ENCODE measurements at regions not wholly inside any gene's neighbourhood (a gene's known extent, or its start where the extent isn't known, plus 50 kb on each side); places are given as distances from the start of the nearest gene placed in this dataset.

DNA sequence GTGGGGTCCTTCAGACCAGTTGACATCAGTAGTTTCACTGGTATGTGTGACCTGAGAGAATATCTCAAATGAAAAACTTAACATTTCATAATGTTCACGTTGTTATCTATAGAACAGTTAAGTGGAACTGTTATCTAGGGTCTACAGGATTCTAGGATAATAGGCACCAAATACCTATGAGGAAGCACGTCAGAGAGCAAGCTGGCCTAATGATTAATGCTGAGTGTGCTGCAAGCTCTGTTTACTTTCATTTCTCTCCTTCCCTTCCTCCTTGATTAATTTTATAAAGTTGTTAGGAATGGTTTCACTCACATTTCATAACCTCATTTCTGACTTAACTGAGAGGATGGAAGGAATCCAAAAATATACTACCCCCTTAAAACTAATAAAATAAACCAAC is 362.5 kb upstream of the ZNF717 start:
- no peak for DNase-seq
- Histone ChIP-seq H3K9me3 (no peaks in the 10 kb centered on the region), H3K4me1 (ENCODE audit: insufficient read depth) (no peaks in the 10 kb centered on the region), H3K27ac (no peak overlapping the region), H3K27me3 (no peaks in the 10 kb centered on the region), H3K36me3 (no peaks in the 10 kb centered on the region), H3K4me3 (no peak overlapping the region)
- TF ChIP-seq EP300 (IDR thresholded peaks at IDR 0.05) = no peak
- TF ChIP-seq POLR2A (IDR thresholded peaks at IDR 0.05) = no peak
- TF ChIP-seq, protein P1, sequence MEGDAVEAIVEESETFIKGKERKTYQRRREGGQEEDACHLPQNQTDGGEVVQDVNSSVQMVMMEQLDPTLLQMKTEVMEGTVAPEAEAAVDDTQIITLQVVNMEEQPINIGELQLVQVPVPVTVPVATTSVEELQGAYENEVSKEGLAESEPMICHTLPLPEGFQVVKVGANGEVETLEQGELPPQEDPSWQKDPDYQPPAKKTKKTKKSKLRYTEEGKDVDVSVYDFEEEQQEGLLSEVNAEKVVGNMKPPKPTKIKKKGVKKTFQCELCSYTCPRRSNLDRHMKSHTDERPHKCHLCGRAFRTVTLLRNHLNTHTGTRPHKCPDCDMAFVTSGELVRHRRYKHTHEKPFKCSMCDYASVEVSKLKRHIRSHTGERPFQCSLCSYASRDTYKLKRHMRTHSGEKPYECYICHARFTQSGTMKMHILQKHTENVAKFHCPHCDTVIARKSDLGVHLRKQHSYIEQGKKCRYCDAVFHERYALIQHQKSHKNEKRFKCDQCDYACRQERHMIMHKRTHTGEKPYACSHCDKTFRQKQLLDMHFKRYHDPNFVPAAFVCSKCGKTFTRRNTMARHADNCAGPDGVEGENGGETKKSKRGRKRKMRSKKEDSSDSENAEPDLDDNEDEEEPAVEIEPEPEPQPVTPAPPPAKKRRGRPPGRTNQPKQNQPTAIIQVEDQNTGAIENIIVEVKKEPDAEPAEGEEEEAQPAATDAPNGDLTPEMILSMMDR (IDR thresholded peaks at IDR 0.05) = no peak
- WGBS, 3 donors = 27 to 41% (median 34%) methylated on average over 2 of the region's 2 CpGs
- intact Hi-C loops (cut with DNase I) = no loop called here

DNA sequence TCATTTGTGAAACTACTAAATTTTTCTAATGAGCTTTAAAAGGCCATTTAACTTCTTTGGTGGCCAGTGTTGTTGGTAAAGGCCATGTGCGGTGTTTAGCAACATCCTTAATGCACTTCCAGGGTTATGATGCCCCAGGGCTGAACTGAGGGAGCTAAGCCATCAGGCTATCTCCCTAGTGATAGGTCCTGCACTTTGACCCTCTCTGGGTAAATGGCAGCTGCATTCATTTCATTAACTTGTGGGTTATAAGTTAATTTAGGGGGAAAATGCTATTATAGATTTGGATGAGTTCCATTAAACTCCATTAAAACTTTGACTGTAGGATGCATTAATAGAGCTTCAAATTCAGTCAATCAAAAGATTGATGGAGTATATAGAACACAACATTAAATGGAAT is 366.7 kb upstream of the ZNF717 start:
- no peaks in the 10 kb centered on the region for H3K36me3 ChIP-seq
- WGBS, 3 donors = 89 to 99% (median 92%) methylated on average over 1 of the region's 1 CpG
- no peaks in the 10 kb centered on the region for H3K27me3 ChIP-seq
- no peak for DNase-seq
- intact Hi-C loops (cut with DNase I) = no loop called here
- no peak overlapping the region for H3K27ac ChIP-seq
- H3K4me1 ChIP-seq (ENCODE audit: insufficient read depth) = no peaks in the 10 kb centered on the region
- TF ChIP-seq, protein P1 (IDR thresholded peaks at IDR 0.05) = no peak
- no peak for TF ChIP-seq EP300 (IDR thresholded peaks at IDR 0.05)
- no peak for TF ChIP-seq POLR2A (IDR thresholded peaks at IDR 0.05)
- H3K4me3 ChIP-seq = no peak overlapping the region
- H3K9me3 ChIP-seq = no peaks in the 10 kb centered on the region

DNA sequence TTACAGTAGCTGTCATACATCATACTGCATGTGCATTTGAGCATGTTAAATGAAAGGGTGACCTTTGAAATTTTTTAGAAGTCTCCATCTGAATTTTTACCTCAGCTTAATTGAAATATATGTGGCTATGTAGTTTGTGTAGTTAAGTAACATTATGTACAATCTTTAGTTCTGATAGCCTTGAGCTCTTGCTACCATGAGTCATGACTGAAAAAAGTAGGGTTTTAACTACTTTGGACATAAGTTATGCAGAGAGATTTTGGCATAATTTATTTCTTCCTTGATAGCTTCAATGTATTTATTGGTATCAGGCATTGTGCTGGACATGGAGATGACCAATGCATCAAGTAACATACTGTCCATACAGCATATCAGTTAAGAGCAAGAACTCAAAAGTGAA is 376.5 kb upstream of the ZNF717 start:
- Histone ChIP-seq H3K9me3 (no peaks in the 10 kb centered on the region), H3K36me3 (no peaks in the 10 kb centered on the region), H3K27ac (no peak overlapping the region), H3K4me1 (ENCODE audit: insufficient read depth) (no peaks in the 10 kb centered on the region), H3K27me3 (no peaks in the 10 kb centered on the region), H3K4me3 (no peak overlapping the region)
- TF ChIP-seq EP300 (IDR thresholded peaks at IDR 0.05) (no peak), POLR2A (IDR thresholded peaks at IDR 0.05) (no peak)
- TF ChIP-seq, protein P1 (IDR thresholded peaks at IDR 0.05) = no peak
- DNase-seq = no peak
- intact Hi-C loops (cut with DNase I) = no loop called here

DNA sequence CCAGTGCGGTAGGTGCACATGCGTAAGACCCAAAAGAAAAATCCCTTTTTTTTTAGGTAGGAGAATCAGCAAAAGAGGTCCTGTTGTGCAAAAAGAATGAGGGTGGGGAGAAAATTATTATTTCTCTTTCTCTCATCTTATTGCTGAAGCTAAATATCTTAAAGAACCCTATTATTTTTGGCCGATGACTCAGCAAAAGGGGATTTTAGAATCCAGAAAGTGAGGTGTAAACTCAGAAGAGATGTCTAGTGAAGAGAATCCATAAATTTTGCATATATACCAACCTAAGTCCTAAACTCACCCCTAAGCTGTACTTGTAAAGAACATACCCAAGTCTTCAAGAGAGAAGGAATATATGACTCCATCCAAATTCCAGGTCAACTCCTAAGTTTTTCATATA is 386.3 kb upstream of the ZNF717 start:
- intact Hi-C loops (cut with DNase I) = no loop called here
- 59 to 99% (median 64%) methylated on average over 3 of the region's 3 CpGs for WGBS, 3 donors
- no peaks in the 10 kb centered on the region for H3K9me3 ChIP-seq
- no peaks in the 10 kb centered on the region for H3K36me3 ChIP-seq
- TF ChIP-seq POLR2A (IDR thresholded peaks at IDR 0.05) (no peak), EP300 (IDR thresholded peaks at IDR 0.05) (no peak)
- TF ChIP-seq, protein P1 (IDR thresholded peaks at IDR 0.05) = no peak
- no peaks in the 10 kb centered on the region for H3K4me1 ChIP-seq (ENCODE audit: insufficient read depth)
- H3K27ac ChIP-seq = no peak overlapping the region
- DNase-seq = no peak
- H3K4me3 ChIP-seq = no peak overlapping the region
- no peaks in the 10 kb centered on the region for H3K27me3 ChIP-seq

DNA sequence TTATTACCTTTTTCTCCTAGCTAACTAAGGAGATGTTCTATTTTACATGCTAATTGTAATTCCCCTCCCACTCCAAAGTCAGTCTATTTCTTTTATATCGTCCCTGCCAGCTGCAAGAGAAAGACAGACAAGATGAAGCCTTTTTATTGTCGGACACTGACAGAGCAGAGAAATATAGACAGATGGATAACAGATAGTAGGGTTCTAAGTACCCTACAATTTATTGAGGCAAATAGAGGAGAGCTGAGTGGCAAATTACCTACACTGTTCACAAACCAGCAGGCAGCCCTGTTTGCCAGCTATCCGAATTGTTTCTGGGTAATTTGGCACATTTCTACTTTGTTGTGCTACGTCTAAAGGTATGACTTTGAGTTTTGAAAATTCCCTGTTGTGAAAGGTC is 392.3 kb upstream of the ZNF717 start:
- DNase-seq = no peak
- no peak overlapping the region for H3K4me3 ChIP-seq
- no peaks in the 10 kb centered on the region for H3K9me3 ChIP-seq
- H3K27ac ChIP-seq = no peak overlapping the region
- no peaks in the 10 kb centered on the region for H3K36me3 ChIP-seq
- intact Hi-C loops (cut with DNase I) = no loop called here
- WGBS, 3 donors = 63 to 72% (median 66%) methylated on average over 4 of the region's 4 CpGs
- no peaks in the 10 kb centered on the region for H3K27me3 ChIP-seq
- no peaks in the 10 kb centered on the region for H3K4me1 ChIP-seq (ENCODE audit: insufficient read depth)
- TF ChIP-seq POLR2A (IDR thresholded peaks at IDR 0.05) = no peak
- TF ChIP-seq EP300 (IDR thresholded peaks at IDR 0.05) = no peak
- TF ChIP-seq, protein P1 (IDR thresholded peaks at IDR 0.05) = no peak

Measured in ovary (tissue), 7 donors.